WTC11 (cell line): ENCODE measurements at regions not wholly inside any gene's neighbourhood (a gene's known extent, or its start where the extent isn't known, plus 50 kb on each side); places are given as distances from the start of the nearest gene placed in this dataset.

Source experiments
- ATAC-seq: fragments of 200-7000 bp; cut with Tn5 transposase; 2 replicates; pipeline ENCODE4 v1.10.0; 2021; ENCODE audit warnings: mild to moderate bottlenecking, moderate library complexity
- CTCF ChIA-PET: fragments of 300-600 bp; sonication (Branson Sonifier 250); formaldehyde crosslinking; loops from one replicate; lab custom pipeline; 2021; ENCODE audit warnings: antibody characterized with exemption; lab: Charles Lee
- POLR2A ChIA-PET: fragments of 350-600 bp; sonication (Branson Sonifier 250); formaldehyde crosslinking; loops from one replicate; lab custom pipeline; 2021; ENCODE audit warnings: antibody characterized with exemption; lab: Charles Lee
- DNase-seq: peaks from one replicate; pipeline ENCODE4 v3.0.0; 2021; ENCODE audit warnings: low spot score
- H3K27ac Mint-ChIP-seq: 2 replicates; pipeline ENCODE4 v1.8.0; 2021; ENCODE audit warnings: mixed read lengths
- H3K27me3 Mint-ChIP-seq: 2 replicates; pipeline ENCODE4 v1.8.0; 2021; ENCODE audit warnings: low read depth, mild to moderate bottlenecking, moderate library complexity, mixed read lengths
- H3K36me3 Mint-ChIP-seq: 2 replicates; pipeline ENCODE4 v1.8.0; 2021; ENCODE audit warnings: mixed read lengths
- H3K4me1 Mint-ChIP-seq: 2 replicates; pipeline ENCODE4 v1.8.0; 2022; ENCODE audit warnings: mixed read lengths
- H3K4me3 Mint-ChIP-seq: 2 replicates; pipeline ENCODE4 v1.8.0; 2021; ENCODE audit warnings: mild to moderate bottlenecking, moderate library complexity, mixed read lengths
- H3K9me3 Mint-ChIP-seq: 2 replicates; pipeline ENCODE4 v1.8.0; 2021; ENCODE audit warnings: mixed read lengths
- CREB1 ChIP-seq: sonication (generic); formaldehyde crosslinking; IDR thresholded peaks from 2 replicates; pipeline ENCODE4 v1.8.0; 2023; ENCODE audit warnings: mild to moderate bottlenecking, missing genetic modification reagents
- ELF4 ChIP-seq: sonication (generic); formaldehyde crosslinking; IDR thresholded peaks from 2 replicates; pipeline ENCODE4 v1.8.1; 2022; ENCODE audit warnings: low read depth, mild to moderate bottlenecking, moderate library complexity, missing genetic modification reagents
- FOXK1 ChIP-seq: sonication (generic); formaldehyde crosslinking; IDR thresholded peaks from 2 replicates; pipeline ENCODE4 v1.8.0; 2022; ENCODE audit warnings: mild to moderate bottlenecking, moderate library complexity, missing genetic modification reagents
- FOXP1 ChIP-seq: sonication (generic); formaldehyde crosslinking; IDR thresholded peaks from 2 replicates; pipeline ENCODE4 v1.8.0; 2022; ENCODE audit warnings: missing genetic modification reagents, mild to moderate bottlenecking, moderate library complexity, borderline replicate concordance
- GTF2I ChIP-seq: fragments of 250-450 bp; sonication (Bioruptor Pico); conservative IDR thresholded peaks from 2 replicates; pipeline ENCODE4 v1.4.0; 2021; ENCODE audit warnings: mild to moderate bottlenecking
- KAT7 ChIP-seq: sonication (generic); formaldehyde crosslinking; IDR thresholded peaks from 2 replicates; pipeline ENCODE4 v1.8.1; 2023; ENCODE audit warnings: missing genetic modification reagents, mild to moderate bottlenecking, borderline replicate concordance
- RORB ChIP-seq: fragments of 250-450 bp; sonication (Bioruptor Pico); IDR thresholded peaks from 2 replicates; pipeline ENCODE4 v1.9.0; 2021; ENCODE audit warnings: mild to moderate bottlenecking
- SP1 ChIP-seq: sonication (generic); formaldehyde crosslinking; conservative IDR thresholded peaks from 2 replicates; pipeline ENCODE4 v1.8.1; 2022; ENCODE audit warnings: missing genetic modification reagents
- TCF7 ChIP-seq: sonication (generic); formaldehyde crosslinking; IDR thresholded peaks from 2 replicates; pipeline ENCODE4 v1.8.0; 2022; ENCODE audit warnings: mild to moderate bottlenecking, low read depth, missing genetic modification reagents, moderate library complexity
- TEAD4 ChIP-seq: sonication (generic); formaldehyde crosslinking; IDR thresholded peaks from 2 replicates; pipeline ENCODE4 v1.8.0; 2022; ENCODE audit warnings: mild to moderate bottlenecking, missing genetic modification reagents
- ZNF423 ChIP-seq: fragments of 250-450 bp; sonication (Bioruptor Pico); IDR thresholded peaks from 2 replicates; pipeline ENCODE4 v2.1.2; 2022; ENCODE audit warnings: mild to moderate bottlenecking, moderate library complexity
- TF ChIP-seq, protein P1 (sequence below): fragments of 250-450 bp; sonication (Bioruptor Pico); IDR thresholded peaks from 2 replicates; pipeline ENCODE4 v1.9.0; 2021; ENCODE audit warnings: moderate library complexity, mild to moderate bottlenecking, inconsistent platforms, borderline replicate concordance
- TF ChIP-seq, protein P2 (sequence below): fragments of 250-450 bp; sonication (Bioruptor Pico); IDR thresholded peaks from 2 replicates; pipeline ENCODE4 v1.9.0; 2021; ENCODE audit warnings: mild to moderate bottlenecking
- TF ChIP-seq, protein P3 (sequence below): sonication (generic); formaldehyde crosslinking; IDR thresholded peaks from 2 replicates; pipeline ENCODE4 v1.8.0; 2022; ENCODE audit warnings: missing genetic modification reagents
- TF ChIP-seq, protein P4 (sequence below): fragments of 250-450 bp; sonication (Bioruptor Pico); IDR thresholded peaks from 2 replicates; pipeline ENCODE4 v1.8.0; 2021; ENCODE audit warnings: mild to moderate bottlenecking
- TF ChIP-seq, protein P5 (sequence below): sonication (generic); formaldehyde crosslinking; IDR thresholded peaks from 2 replicates; pipeline ENCODE4 v1.8.1; 2023; ENCODE audit warnings: mild to moderate bottlenecking, moderate library complexity, missing genetic modification reagents
- TF ChIP-seq, protein P6 (sequence below): sonication (generic); formaldehyde crosslinking; IDR thresholded peaks from 2 replicates; pipeline ENCODE4 v1.8.1; 2023; ENCODE audit warnings: mild to moderate bottlenecking, missing genetic modification reagents, moderate library complexity

DNA sequence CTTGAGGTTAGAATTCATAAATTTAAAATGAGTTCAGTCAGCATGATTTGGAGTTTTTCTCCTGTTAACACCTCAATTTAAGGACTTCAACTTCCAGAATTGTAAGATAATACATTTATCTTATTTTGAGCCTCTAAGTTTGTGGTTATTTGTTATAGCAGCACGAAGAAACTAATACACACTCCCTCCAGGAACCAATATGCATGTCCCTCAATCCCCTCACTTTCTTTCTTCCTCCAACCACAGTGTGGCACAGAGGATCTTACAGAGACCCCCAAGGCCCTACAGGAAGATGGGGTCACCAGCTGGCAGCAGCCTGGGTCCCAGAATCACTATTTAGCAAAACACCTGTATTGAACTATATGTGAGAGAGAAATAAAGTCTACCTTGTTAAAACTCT, 242.0 kb downstream of the RAD51AP2 start (continued):
- TF ChIP-seq, protein P1, sequence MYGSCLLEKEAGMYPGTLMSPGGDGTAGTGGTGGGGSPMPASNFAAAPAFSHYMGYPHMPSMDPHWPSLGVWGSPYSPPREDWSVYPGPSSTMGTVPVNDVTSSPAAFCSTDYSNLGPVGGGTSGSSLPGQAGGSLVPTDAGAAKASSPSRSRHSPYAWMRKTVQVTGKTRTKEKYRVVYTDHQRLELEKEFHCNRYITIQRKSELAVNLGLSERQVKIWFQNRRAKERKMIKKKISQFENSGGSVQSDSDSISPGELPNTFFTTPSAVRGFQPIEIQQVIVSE = no peak
- TF ChIP-seq FOXP1 (CRISPR knock-in tag) (no peak), TEAD4 (CRISPR knock-in tag) (no peak), TCF7 (CRISPR knock-in tag) (no peak), ELF4 (CRISPR knock-in tag) (no peak), CREB1 (CRISPR knock-in tag) (no peak), FOXK1 (CRISPR knock-in tag) (no peak), KAT7 (CRISPR knock-in tag) (no peak), SP1 (CRISPR knock-in tag) (no peak)
- TF ChIP-seq, protein P2, sequence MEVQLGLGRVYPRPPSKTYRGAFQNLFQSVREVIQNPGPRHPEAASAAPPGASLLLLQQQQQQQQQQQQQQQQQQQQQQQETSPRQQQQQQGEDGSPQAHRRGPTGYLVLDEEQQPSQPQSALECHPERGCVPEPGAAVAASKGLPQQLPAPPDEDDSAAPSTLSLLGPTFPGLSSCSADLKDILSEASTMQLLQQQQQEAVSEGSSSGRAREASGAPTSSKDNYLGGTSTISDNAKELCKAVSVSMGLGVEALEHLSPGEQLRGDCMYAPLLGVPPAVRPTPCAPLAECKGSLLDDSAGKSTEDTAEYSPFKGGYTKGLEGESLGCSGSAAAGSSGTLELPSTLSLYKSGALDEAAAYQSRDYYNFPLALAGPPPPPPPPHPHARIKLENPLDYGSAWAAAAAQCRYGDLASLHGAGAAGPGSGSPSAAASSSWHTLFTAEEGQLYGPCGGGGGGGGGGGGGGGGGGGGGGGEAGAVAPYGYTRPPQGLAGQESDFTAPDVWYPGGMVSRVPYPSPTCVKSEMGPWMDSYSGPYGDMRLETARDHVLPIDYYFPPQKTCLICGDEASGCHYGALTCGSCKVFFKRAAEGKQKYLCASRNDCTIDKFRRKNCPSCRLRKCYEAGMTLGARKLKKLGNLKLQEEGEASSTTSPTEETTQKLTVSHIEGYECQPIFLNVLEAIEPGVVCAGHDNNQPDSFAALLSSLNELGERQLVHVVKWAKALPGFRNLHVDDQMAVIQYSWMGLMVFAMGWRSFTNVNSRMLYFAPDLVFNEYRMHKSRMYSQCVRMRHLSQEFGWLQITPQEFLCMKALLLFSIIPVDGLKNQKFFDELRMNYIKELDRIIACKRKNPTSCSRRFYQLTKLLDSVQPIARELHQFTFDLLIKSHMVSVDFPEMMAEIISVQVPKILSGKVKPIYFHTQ = no peak
- TF ChIP-seq, protein P3, sequence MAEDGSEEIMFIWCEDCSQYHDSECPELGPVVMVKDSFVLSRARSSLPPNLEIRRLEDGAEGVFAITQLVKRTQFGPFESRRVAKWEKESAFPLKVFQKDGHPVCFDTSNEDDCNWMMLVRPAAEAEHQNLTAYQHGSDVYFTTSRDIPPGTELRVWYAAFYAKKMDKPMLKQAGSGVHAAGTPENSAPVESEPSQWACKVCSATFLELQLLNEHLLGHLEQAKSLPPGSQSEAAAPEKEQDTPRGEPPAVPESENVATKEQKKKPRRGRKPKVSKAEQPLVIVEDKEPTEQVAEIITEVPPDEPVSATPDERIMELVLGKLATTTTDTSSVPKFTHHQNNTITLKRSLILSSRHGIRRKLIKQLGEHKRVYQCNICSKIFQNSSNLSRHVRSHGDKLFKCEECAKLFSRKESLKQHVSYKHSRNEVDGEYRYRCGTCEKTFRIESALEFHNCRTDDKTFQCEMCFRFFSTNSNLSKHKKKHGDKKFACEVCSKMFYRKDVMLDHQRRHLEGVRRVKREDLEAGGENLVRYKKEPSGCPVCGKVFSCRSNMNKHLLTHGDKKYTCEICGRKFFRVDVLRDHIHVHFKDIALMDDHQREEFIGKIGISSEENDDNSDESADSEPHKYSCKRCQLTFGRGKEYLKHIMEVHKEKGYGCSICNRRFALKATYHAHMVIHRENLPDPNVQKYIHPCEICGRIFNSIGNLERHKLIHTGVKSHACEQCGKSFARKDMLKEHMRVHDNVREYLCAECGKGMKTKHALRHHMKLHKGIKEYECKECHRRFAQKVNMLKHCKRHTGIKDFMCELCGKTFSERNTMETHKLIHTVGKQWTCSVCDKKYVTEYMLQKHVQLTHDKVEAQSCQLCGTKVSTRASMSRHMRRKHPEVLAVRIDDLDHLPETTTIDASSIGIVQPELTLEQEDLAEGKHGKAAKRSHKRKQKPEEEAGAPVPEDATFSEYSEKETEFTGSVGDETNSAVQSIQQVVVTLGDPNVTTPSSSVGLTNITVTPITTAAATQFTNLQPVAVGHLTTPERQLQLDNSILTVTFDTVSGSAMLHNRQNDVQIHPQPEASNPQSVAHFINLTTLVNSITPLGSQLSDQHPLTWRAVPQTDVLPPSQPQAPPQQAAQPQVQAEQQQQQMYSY (CRISPR knock-in tag) = no peak
- TF ChIP-seq, protein P4, sequence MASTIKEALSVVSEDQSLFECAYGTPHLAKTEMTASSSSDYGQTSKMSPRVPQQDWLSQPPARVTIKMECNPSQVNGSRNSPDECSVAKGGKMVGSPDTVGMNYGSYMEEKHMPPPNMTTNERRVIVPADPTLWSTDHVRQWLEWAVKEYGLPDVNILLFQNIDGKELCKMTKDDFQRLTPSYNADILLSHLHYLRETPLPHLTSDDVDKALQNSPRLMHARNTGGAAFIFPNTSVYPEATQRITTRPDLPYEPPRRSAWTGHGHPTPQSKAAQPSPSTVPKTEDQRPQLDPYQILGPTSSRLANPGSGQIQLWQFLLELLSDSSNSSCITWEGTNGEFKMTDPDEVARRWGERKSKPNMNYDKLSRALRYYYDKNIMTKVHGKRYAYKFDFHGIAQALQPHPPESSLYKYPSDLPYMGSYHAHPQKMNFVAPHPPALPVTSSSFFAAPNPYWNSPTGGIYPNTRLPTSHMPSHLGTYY (CRISPR knock-in tag) = no peak
- TF ChIP-seq, protein P5, sequence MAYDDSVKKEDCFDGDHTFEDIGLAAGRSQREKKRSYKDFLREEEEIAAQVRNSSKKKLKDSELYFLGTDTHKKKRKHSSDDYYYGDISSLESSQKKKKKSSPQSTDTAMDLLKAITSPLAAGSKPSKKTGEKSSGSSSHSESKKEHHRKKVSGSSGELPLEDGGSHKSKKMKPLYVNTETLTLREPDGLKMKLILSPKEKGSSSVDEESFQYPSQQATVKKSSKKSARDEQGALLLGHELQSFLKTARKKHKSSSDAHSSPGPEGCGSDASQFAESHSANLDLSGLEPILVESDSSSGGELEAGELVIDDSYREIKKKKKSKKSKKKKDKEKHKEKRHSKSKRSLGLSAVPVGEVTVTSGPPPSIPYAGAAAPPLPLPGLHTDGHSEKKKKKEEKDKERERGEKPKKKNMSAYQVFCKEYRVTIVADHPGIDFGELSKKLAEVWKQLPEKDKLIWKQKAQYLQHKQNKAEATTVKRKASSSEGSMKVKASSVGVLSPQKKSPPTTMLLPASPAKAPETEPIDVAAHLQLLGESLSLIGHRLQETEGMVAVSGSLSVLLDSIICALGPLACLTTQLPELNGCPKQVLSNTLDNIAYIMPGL (CRISPR knock-in tag) = no peak
- TF ChIP-seq, protein P6, sequence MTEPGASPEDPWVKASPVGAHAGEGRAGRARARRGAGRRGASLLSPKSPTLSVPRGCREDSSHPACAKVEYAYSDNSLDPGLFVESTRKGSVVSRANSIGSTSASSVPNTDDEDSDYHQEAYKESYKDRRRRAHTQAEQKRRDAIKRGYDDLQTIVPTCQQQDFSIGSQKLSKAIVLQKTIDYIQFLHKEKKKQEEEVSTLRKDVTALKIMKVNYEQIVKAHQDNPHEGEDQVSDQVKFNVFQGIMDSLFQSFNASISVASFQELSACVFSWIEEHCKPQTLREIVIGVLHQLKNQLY (CRISPR knock-in tag) = no peak

DNA sequence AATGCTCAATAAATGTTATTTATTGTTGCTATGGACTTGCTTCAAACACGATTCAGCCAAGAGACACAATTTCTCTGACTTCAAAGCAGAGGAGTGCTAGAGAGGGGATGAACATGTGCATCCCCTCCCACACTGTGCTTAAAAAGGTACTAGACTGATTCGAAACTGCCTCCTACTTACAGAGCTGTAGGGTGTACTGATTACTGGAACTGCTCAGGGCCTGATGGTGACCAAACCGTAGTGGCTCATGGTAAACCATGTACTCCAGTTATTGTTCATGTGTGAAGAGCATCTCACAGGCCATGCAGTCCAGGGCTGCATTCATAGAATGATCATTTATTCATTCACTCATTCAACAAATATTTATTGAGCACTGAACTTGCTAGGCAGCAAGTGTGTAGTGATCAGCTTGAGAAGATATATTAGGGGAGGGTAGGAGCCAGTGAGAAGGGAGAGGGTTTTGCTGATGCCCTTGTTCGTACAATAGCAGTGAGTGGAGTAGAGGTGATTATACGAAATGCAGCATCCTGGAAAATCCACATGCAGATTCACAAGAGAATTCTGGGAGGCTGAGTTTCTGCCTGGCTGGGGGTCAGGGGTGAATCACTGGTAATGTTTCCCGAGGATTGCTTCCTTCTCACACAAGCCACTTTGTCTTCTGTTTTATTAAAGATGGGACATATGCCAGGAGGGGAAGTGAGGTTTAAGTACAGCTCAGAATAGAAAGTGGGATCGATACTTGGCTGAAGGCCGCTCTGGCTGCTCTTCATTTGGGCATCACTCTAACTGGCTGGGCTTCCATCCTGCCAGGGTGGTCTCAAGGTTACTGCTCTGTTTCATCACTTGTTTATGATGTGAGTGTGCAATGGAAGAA, 245.4 kb downstream of the RAD51AP2 start:
- ChIA-PET CTCF (no interaction called here), POLR2A (no interaction called here)
- peaks cover 19% of the 10 kb centered on the region for H3K9me3 Mint-ChIP-seq
- DNase-seq = no peak
- no peaks in the 10 kb centered on the region for H3K4me1 Mint-ChIP-seq
- no peak for ATAC-seq
- no peak overlapping the region for H3K4me3 Mint-ChIP-seq
- H3K27me3 Mint-ChIP-seq = no peaks in the 10 kb centered on the region
- no peaks in the 10 kb centered on the region for H3K36me3 Mint-ChIP-seq
- H3K27ac Mint-ChIP-seq = no peak overlapping the region
- TF ChIP-seq, protein P2 = no peak
- no peak for TF ChIP-seq ELF4 (CRISPR knock-in tag)
- TF ChIP-seq, protein P6 (CRISPR knock-in tag) = no peak
- no peak for TF ChIP-seq RORB
- TF ChIP-seq GTF2I (CRISPR knock-in tag) = no peak
- no peak for TF ChIP-seq ZNF423 (CRISPR knock-in tag)
